OCI-LY7 (cell line): ENCODE measurements at regions not wholly inside any gene's neighbourhood (a gene's known extent, or its start where the extent isn't known, plus 50 kb on each side); places are given as distances from the start of the nearest gene placed in this dataset.

Experiments used
- CTCF ChIP-seq: fragments of 200-600 bp; sonication (generic); conservative IDR thresholded peaks from 2 replicates; pipeline ENCODE4 v1.5.1; 2014; ENCODE audit warnings: mild to moderate bottlenecking, antibody characterized with exemption, low read length, moderate library complexity, mixed read lengths
- EZH2phosphoT487 ChIP-seq: fragments of 200-600 bp; sonication (generic); IDR thresholded peaks from 2 replicates; pipeline ENCODE4 v1.6.1; 2018; ENCODE audit warnings: low read depth, borderline replicate concordance, mild to moderate bottlenecking, mixed run types, antibody characterized with exemption, low read length, moderate library complexity, mixed read lengths

GRCh38 chr5:67976891-67977601 lies 238.5 kb upstream of the PIK3R1 start:
- TF ChIP-seq CTCF, result no peak
- no peak for TF ChIP-seq EZH2phosphoT487
